H1 (cell line): ENCODE measurements at regions not wholly inside any gene's neighbourhood (a gene's known extent, or its start where the extent isn't known, plus 50 kb on each side); places are given as distances from the start of the nearest gene placed in this dataset.

Experiments used
- CTCF ChIA-PET: fragments of 300-600 bp; sonication (Branson Sonifier 250); formaldehyde crosslinking; loops from one replicate; lab custom pipeline; 2021; ENCODE audit not compliant: partially characterized antibody; lab: Charles Lee
- POLR2A ChIA-PET: fragments of 300-600 bp; sonication (Branson Sonifier 250); formaldehyde crosslinking; loops from one replicate; lab custom pipeline; 2021; ENCODE audit warnings: inconsistent platforms; ENCODE audit not compliant: partially characterized antibody; lab: Charles Lee
- DNase-seq, 2 experiments: peaks; one replicate each; pipeline versions ENCODE4 v3.0.0 to v3.0.0-alpha.2; 2010 to 2022; ENCODE audit warnings: low spot score in 2 of 2, low read depth in 1 of 2, mixed read lengths in 1 of 2
- FAIRE-seq: peaks from 2 replicates; lab custom pipeline; 2011; peaks lifted over from hg19 to GRCh38; lab: Jason Lieb, UNC
- H2AFZ ChIP-seq: 2 replicates; pipeline ENCODE4 v1.8.1; 2012; ENCODE audit warnings: low read length, inconsistent platforms
- H2AK5ac ChIP-seq: 2 replicates; pipeline ENCODE4 v1.6.1; 2013; ENCODE audit warnings: low read depth, low read length
- H2BK120ac ChIP-seq: replicated peaks from 2 replicates; pipeline ENCODE3; 2013; ENCODE audit warnings: low read depth, low read length, inconsistent platforms
- H2BK12ac ChIP-seq: 2 replicates; pipeline ENCODE4 v1.6.1; 2013; ENCODE audit warnings: low read depth, low read length
- H2BK15ac ChIP-seq: 2 replicates; pipeline ENCODE4 v1.6.1; 2013; ENCODE audit warnings: low read length
- H2BK20ac ChIP-seq: 2 replicates; pipeline ENCODE4 v1.6.1; 2013; ENCODE audit warnings: low read length
- H2BK5ac ChIP-seq: 2 replicates; pipeline ENCODE4 v1.6.1; 2013; ENCODE audit warnings: low read depth, low read length
- H3K14ac ChIP-seq: 2 replicates; pipeline ENCODE4 v1.6.1; 2013; ENCODE audit warnings: inconsistent platforms; ENCODE audit not compliant: insufficient read length
- H3K18ac ChIP-seq: 2 replicates; pipeline ENCODE4 v1.6.1; 2013; ENCODE audit warnings: low read length; ENCODE audit errors: extremely low read depth
- H3K23ac ChIP-seq: 2 replicates; pipeline ENCODE4 v1.6.1; 2013; ENCODE audit warnings: inconsistent platforms; ENCODE audit not compliant: insufficient read length
- H3K23me2 ChIP-seq: 2 replicates; pipeline ENCODE4 v1.6.1; 2013; ENCODE audit warnings: low read depth, low read length
- H3K27ac ChIP-seq: 2 replicates; pipeline ENCODE4 v1.6.1; 2011; ENCODE audit warnings: low read depth, low read length, inconsistent platforms
- H3K27me3 ChIP-seq, 4 experiments: replicated peaks in 1 of 4; 1 replicate in 1 of 4; 2 replicates in 3 of 4; pipeline versions ENCODE4 v1.6.1 to v1.8.1; 2011 to 2013; ENCODE audit warnings: low read length in 3 of 4, mild to moderate bottlenecking in 3 of 4, inconsistent platforms in 2 of 4, mixed read lengths in 2 of 4, moderate library complexity in 1 of 4; ENCODE audit not compliant: control insufficient read depth in 3 of 4, insufficient read depth in 3 of 4; ENCODE audit errors: extremely low read depth in 1 of 4
- H3K36me3 ChIP-seq, 4 experiments: 2 replicates each; pipeline versions ENCODE4 v1.6.1 to v1.8.1; 2011 to 2013; ENCODE audit warnings: mild to moderate bottlenecking in 4 of 4, low read length in 3 of 4, moderate library complexity in 2 of 4, control low read depth in 1 of 4, inconsistent platforms in 1 of 4; ENCODE audit not compliant: insufficient read depth in 4 of 4, control insufficient read depth in 2 of 4
- H3K4ac ChIP-seq: replicated peaks from 2 replicates; pipeline ENCODE3; 2013; ENCODE audit warnings: low read length, low read depth, mixed read lengths, inconsistent platforms; ENCODE audit not compliant: insufficient read length
- H3K4me1 ChIP-seq, 4 experiments: replicated peaks in 1 of 4; 1 replicate in 1 of 4; 2 replicates in 3 of 4; pipeline versions ENCODE4 v1.6.1 to v1.8.1; 2011 to 2013; ENCODE audit warnings: low read length in 3 of 4, inconsistent platforms in 2 of 4, mixed read lengths in 1 of 4; ENCODE audit not compliant: insufficient read depth in 4 of 4, control insufficient read depth in 3 of 4
- H3K4me2 ChIP-seq, 2 experiments: 2 replicates each; pipeline versions ENCODE4 v1.6.1 to v1.8.1; 2011 to 2013; ENCODE audit warnings: low read depth in 2 of 2, low read length in 2 of 2, control low read depth in 1 of 2, inconsistent platforms in 1 of 2, mild to moderate bottlenecking in 1 of 2; ENCODE audit not compliant: insufficient read depth in 1 of 2
- H3K4me3 ChIP-seq, 4 experiments: fragments of 200-600, 300-600 bp in 1 of 4; sonication (generic), shearing (Covaris generic), sonication (Bioruptor Twin) in 1 of 4; 2 replicates each; pipeline versions ENCODE4 v1.5.1 to v1.8.1; 2011 to 2016; ENCODE audit warnings: low read length in 4 of 4, low read depth in 3 of 4, control low read depth in 2 of 4, inconsistent platforms in 2 of 4, mild to moderate bottlenecking in 2 of 4, mixed read lengths in 1 of 4, moderate library complexity in 1 of 4; ENCODE audit not compliant: insufficient read depth in 2 of 4; ENCODE audit errors: extremely low read depth in 1 of 4
- H3K56ac ChIP-seq: replicated peaks from 2 replicates; pipeline ENCODE3; 2013; ENCODE audit warnings: low read depth, mild to moderate bottlenecking, mixed read lengths, low read length, inconsistent platforms; ENCODE audit not compliant: insufficient read length
- H3K79me1 ChIP-seq: 2 replicates; pipeline ENCODE4 v1.6.1; 2013; ENCODE audit warnings: low read depth, low read length, control low read depth
- H3K79me2 ChIP-seq, 2 experiments: 2 replicates each; pipeline versions ENCODE4 v1.6.1 to v1.8.1; 2012 to 2013; ENCODE audit warnings: low read length in 2 of 2, mild to moderate bottlenecking in 2 of 2, inconsistent platforms in 1 of 2; ENCODE audit not compliant: insufficient read depth in 2 of 2, control insufficient read depth in 1 of 2
- H3K9ac ChIP-seq, 4 experiments: replicated peaks in 1 of 4; 1 replicate in 1 of 4; 2 replicates in 3 of 4; pipeline versions ENCODE4 v1.6.1 to v1.8.1; 2011 to 2013; ENCODE audit warnings: low read depth in 3 of 4, low read length in 3 of 4, control low read depth in 2 of 4, mild to moderate bottlenecking in 2 of 4, moderate library complexity in 2 of 4, inconsistent platforms in 1 of 4; ENCODE audit errors: extremely low read depth in 1 of 4
- H3K9me3 ChIP-seq, 2 experiments: 2 replicates each; pipeline versions ENCODE4 v1.6.1 to v1.8.1; 2012 to 2013; ENCODE audit warnings: mild to moderate bottlenecking in 2 of 2, moderate library complexity in 2 of 2, control low read depth in 1 of 2, inconsistent platforms in 1 of 2, low read depth in 1 of 2, low read length in 1 of 2, mixed read lengths in 1 of 2; ENCODE audit not compliant: insufficient read depth in 2 of 2
- H4K20me1 ChIP-seq, 2 experiments: replicated peaks in 1 of 2; 2 replicates each; pipeline versions ENCODE3 to v1.8.1; 2011 to 2013; ENCODE audit warnings: inconsistent platforms in 2 of 2, low read length in 2 of 2, mild to moderate bottlenecking in 1 of 2; ENCODE audit not compliant: insufficient read depth in 2 of 2, control insufficient read depth in 1 of 2
- H4K5ac ChIP-seq: 2 replicates; pipeline ENCODE4 v1.6.1; 2013; ENCODE audit warnings: low read length, low read depth, mixed read lengths, inconsistent platforms; ENCODE audit not compliant: insufficient read length
- H4K8ac ChIP-seq: 2 replicates; pipeline ENCODE4 v1.8.0; 2013; ENCODE audit warnings: mild to moderate bottlenecking, moderate library complexity, low read length, inconsistent platforms; ENCODE audit not compliant: insufficient read depth; ENCODE audit errors: extremely low read depth
- H4K91ac ChIP-seq: replicated peaks from 2 replicates; pipeline ENCODE3; 2013; ENCODE audit warnings: low read length, mixed read lengths, inconsistent platforms; ENCODE audit not compliant: insufficient read length
- BACH1 ChIP-seq: IDR thresholded peaks from 2 replicates; pipeline ENCODE4 v1.6.1; 2012; ENCODE audit warnings: low read length, improper control_type of control experiment
- EP300 ChIP-seq, 2 experiments: IDR thresholded peaks; 1 replicate in 1 of 2; 2 replicates in 1 of 2; pipeline ENCODE4 v1.6.1; 2011 to 2012; ENCODE audit warnings: low read depth in 2 of 2, low read length in 2 of 2, mild to moderate bottlenecking in 2 of 2, borderline replicate concordance in 1 of 2, inconsistent platforms in 1 of 2, moderate library complexity in 1 of 2
- GABPA ChIP-seq: IDR thresholded peaks from 2 replicates; pipeline ENCODE4 v1.6.1; 2011; ENCODE audit warnings: mild to moderate bottlenecking, low read length, moderate library complexity, borderline replicate concordance; ENCODE audit not compliant: insufficient read depth
- POLR2A ChIP-seq, 2 experiments: IDR thresholded peaks; 1 replicate in 1 of 2; 2 replicates in 1 of 2; pipeline ENCODE4 v1.6.1; 2011; ENCODE audit warnings: low read depth in 2 of 2, low read length in 2 of 2, mild to moderate bottlenecking in 2 of 2; ENCODE audit errors: control extremely low read depth in 1 of 2
- POLR2AphosphoS5 ChIP-seq: IDR thresholded peaks from 2 replicates; pipeline ENCODE4 v1.6.1; 2011; ENCODE audit warnings: low read depth, low read length
- SAP30 ChIP-seq: fragments of 300-600 bp; sonication (generic); IDR thresholded peaks from 2 replicates; pipeline ENCODE4 v1.7.1; 2012; ENCODE audit warnings: low read length, moderate library complexity, mild to moderate bottlenecking, inconsistent platforms; ENCODE audit not compliant: insufficient read depth, insufficient replicate concordance
- SUZ12 ChIP-seq: fragments of 200-600 bp; sonication (generic); IDR thresholded peaks from 2 replicates; pipeline ENCODE4 v1.6.1; 2012; ENCODE audit warnings: mild to moderate bottlenecking, inconsistent platforms, low read length, moderate library complexity, mixed read lengths

- H3K18ac ChIP-seq = no peak overlapping the region
- no peak overlapping the region for H3K56ac ChIP-seq
- no peaks in the 10 kb centered on the region for H3K9me3 ChIP-seq
- ChIA-PET POLR2A (no interaction called here), CTCF (no interaction called here)
- no peak for FAIRE-seq
- no peak overlapping the region for H2BK20ac ChIP-seq
- no peaks in the 10 kb centered on the region for H4K20me1 ChIP-seq
- no peak overlapping the region for H2BK15ac ChIP-seq
- H2AFZ ChIP-seq = no peak overlapping the region
- H2AK5ac ChIP-seq = no peak overlapping the region
- no peaks in the 10 kb centered on the region for H3K36me3 ChIP-seq
- no peak overlapping the region for H3K27ac ChIP-seq
- H3K23ac ChIP-seq = no peak overlapping the region
- no peaks in the 10 kb centered on the region for H3K79me1 ChIP-seq
- H4K5ac ChIP-seq = no peak overlapping the region
- H2BK12ac ChIP-seq = no peak overlapping the region
- H3K4me3 ChIP-seq = no peak overlapping the region
- H3K4ac ChIP-seq = no peak overlapping the region
- H3K9ac ChIP-seq = no peak overlapping the region
- no peak overlapping the region for H3K4me2 ChIP-seq
- DNase-seq = no peak
- H3K79me2 ChIP-seq = no peaks in the 10 kb centered on the region
- H3K4me1 ChIP-seq = no peaks in the 10 kb centered on the region
- H2BK5ac ChIP-seq = no peak overlapping the region
- TF ChIP-seq BACH1 = no peak
- no peak for TF ChIP-seq GABPA
- no peak for TF ChIP-seq SAP30
- TF ChIP-seq EP300 (IDR thresholded peaks at IDR 0.05; ENCODE audit: borderline replicate concordance in 1 of 2, low read depth in 2 of 2, low read length in 2 of 2) = no peak
- TF ChIP-seq POLR2A (IDR thresholded peaks at IDR 0.05; ENCODE audit: control extremely low read depth in 1 of 2, low read depth in 2 of 2, low read length in 2 of 2) = no peak
- no peak for TF ChIP-seq POLR2AphosphoS5
- no peak for TF ChIP-seq SUZ12
- no peak overlapping the region for H4K91ac ChIP-seq
- no peak overlapping the region for H4K8ac ChIP-seq
- H3K14ac ChIP-seq = no peak overlapping the region
- H3K23me2 ChIP-seq = no peaks in the 10 kb centered on the region; the same call in 1 of the 2 replicates
- no peaks in the 10 kb centered on the region for H3K27me3 ChIP-seq
- H2BK120ac ChIP-seq = no peak overlapping the region
Measured at GRCh38 chr21:16044676-16045075, 314.9 kb downstream of the USP25 start.
